ENCODE measurements at regions not wholly inside any gene's neighbourhood (a gene's known extent, or its start where the extent isn't known, plus 50 kb on each side); places are given as distances from the start of the nearest gene placed in this dataset.

DNA sequence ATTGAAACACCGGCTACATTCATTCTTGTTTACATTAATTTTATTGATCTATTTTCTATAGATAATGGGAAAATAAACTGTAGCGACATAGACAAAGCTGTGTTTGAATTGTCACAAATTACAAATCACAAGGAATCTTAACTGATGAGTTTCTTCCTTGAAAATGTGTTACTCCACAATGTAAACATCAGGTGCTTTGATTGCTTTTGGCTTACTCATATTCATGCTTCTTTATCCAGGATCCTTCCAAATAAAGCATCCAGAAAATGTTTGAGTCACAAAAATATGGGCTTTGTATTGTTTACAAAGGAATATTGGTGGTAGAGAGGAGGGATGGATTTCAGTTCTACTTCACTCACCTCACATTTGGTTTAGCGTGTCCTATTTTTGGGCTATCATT is 64.0 kb downstream of the BMP2 start:
- DNase-seq (no peak), ATAC-seq (replicated peaks) (no peak)
- Mint-ChIP-seq H3K9me3 (peaks cover 3 to 7% of the 10 kb centered on the region in 2 donors), H3K36me3 (ENCODE audit: insufficient read depth) (no peaks in the 10 kb centered on the region), H3K4me1 (ENCODE audit: low read depth in 2 of 2) (no peaks in the 10 kb centered on the region), H3K27ac (no peak overlapping the region), H3K27me3 (no peaks in the 10 kb centered on the region), H3K4me3 (no peak overlapping the region)

DNA sequence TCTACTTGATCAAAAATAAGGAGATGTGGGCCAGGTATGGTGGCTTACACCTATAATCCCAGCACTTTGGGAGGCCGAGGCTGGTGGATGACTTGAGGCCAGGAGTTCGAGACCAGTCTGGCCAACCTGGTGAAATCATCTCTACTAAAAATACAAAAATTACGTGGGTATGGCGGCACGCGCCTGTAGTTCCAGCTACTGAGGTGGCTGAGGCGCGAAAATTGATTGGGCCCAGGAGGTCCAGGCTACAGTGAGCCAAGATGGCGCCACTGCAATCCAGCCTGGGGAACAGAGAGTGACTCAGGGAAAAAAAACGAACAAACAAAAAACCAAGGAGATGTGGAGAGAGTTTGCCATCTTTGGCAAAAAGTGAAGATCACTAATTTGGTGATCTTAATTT is 65.3 kb downstream of the BMP2 start:
- Mint-ChIP-seq H3K4me1 (ENCODE audit: low read depth in 2 of 2) (no peaks in the 10 kb centered on the region), H3K9me3 (peaks cover 0 to 4% of the 10 kb centered on the region in 2 donors), H3K4me3 (no peak overlapping the region), H3K36me3 (ENCODE audit: insufficient read depth) (no peaks in the 10 kb centered on the region), H3K27ac (no peak overlapping the region), H3K27me3 (no peaks in the 10 kb centered on the region)
- ATAC-seq (replicated peaks) (no peak), DNase-seq (no peak)

DNA sequence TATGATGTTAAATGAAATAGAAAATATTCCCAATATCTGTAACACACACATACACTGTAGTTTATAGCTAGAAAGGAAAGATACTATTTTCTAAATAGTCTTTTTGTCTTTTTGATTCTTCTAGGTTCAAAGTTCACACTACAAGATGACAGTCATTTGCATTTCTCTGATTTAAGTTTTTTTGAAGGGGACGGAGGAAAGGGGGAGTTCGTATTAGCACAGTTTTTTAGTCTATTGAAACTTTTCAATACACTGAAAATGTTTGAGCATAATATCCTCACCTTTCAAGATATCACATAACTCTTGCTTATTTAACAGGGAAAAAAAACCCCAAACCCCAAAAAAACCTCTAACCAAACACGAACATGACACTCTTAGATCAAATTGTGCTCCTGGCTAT is 68.1 kb downstream of the BMP2 start:
- H3K36me3 Mint-ChIP-seq (ENCODE audit: insufficient read depth), result no peaks in the 10 kb centered on the region
- no peak for DNase-seq
- ATAC-seq (replicated peaks), result no peak
- no peak overlapping the region for H3K27ac Mint-ChIP-seq
- H3K4me1 Mint-ChIP-seq (ENCODE audit: low read depth in 2 of 2), result no peaks in the 10 kb centered on the region
- no peaks in the 10 kb centered on the region for H3K27me3 Mint-ChIP-seq
- peaks cover 0 to 2% of the 10 kb centered on the region in 2 donors for H3K9me3 Mint-ChIP-seq
- H3K4me3 Mint-ChIP-seq, result no peak overlapping the region

DNA sequence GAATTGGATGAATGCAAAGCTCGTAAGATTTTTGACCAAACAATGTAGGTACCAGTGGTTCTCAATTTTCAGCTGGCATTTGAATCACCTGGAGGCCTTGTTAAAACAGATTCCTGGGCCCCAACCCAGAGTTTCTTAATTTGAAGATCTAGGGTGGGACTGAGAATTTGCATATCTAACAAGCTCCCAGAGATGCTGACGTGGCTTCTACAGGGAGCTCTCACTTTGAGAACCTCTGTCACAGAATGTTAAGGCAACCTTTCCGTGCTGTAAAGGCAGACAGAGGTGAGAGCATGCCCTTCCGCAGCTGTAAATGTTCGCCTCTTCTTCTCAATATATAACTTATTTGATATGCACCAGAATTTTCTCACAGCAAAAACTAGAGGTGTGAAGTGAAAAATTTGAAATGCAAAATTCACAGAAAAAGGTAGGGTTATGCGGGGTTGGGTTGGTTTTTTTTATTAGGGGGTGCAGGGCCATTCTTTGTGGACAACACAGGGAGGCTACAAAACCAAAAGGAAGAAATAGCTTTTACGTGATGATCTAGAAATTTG is 69.4 kb downstream of the BMP2 start:
- H3K36me3 Mint-ChIP-seq (ENCODE audit: insufficient read depth), result no peaks in the 10 kb centered on the region
- no peaks in the 10 kb centered on the region for H3K27me3 Mint-ChIP-seq
- H3K9me3 Mint-ChIP-seq, result peaks cover 2 to 8% of the 10 kb centered on the region in 2 donors
- DNase-seq (no peak), ATAC-seq (replicated peaks) (no peak)
- no peaks in the 10 kb centered on the region for H3K4me1 Mint-ChIP-seq (ENCODE audit: low read depth in 2 of 2)
- no peak overlapping the region for H3K4me3 Mint-ChIP-seq
- H3K27ac Mint-ChIP-seq, result no peak overlapping the region

DNA sequence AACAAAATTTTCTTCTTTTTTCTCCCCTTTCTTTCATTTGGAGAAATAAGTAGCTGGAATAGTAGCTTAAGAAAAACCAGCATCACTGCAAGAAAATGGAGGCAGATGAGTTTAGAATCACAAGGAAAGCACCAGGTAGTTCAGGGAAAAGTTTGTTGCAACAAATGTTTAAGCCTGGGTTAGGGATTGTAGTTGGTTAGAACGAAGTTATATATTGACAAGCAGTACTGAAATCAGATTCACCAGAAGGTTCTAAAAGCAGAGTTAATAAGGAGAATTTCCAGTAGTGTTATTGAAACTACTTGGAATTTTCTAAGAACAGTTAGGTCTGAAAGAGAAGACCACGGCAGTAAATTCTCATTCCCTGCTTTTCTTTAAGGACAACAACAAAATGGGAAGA is 70.2 kb downstream of the BMP2 start:
- no peak for DNase-seq
- no peaks in the 10 kb centered on the region for H3K27me3 Mint-ChIP-seq

DNA sequence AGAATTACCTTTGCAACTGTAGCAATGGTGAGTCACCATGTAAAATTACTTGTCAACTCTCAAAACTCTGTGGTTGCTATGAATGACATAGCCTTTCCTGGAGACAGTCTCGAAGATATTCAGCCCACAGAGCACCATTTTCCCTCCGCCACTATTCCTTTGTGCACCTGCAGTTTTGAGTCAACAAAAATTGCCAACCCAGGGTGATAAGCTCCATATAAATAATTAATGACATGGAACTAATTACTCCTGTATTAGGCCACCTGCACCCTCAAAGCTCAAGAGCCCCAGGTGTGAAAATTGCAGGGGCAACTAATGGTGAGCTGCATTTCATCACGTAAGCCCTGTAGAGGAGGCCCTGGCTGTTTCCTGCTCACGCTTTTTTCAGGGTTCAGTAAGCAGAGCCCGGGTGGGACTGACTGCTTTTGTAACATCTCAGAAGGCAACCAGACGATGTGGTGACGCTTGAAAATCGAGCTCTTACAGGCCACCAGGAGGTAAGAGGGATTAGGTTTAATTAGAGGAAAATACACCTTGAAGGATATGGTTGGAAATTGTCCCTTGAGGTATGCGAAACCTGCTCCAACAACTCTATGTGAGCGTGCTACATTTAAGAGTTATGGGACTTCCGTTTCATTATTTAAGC is 70.8 kb downstream of the BMP2 start:
- no peak overlapping the region for H3K27ac Mint-ChIP-seq
- no peaks in the 10 kb centered on the region for H3K36me3 Mint-ChIP-seq (ENCODE audit: insufficient read depth)
- H3K4me1 Mint-ChIP-seq (ENCODE audit: low read depth in 2 of 2), result no peaks in the 10 kb centered on the region
- no peak overlapping the region for H3K4me3 Mint-ChIP-seq
- DNase-seq, result no peak
- no peaks in the 10 kb centered on the region for H3K27me3 Mint-ChIP-seq
- peaks cover 2 to 8% of the 10 kb centered on the region in 2 donors for H3K9me3 Mint-ChIP-seq
- no peak for ATAC-seq (replicated peaks)

More for the DNA sequence above, 70.2 kb downstream of the BMP2 start:
- no peaks in the 10 kb centered on the region for H3K4me1 Mint-ChIP-seq (ENCODE audit: low read depth in 2 of 2)
- peaks cover 2 to 8% of the 10 kb centered on the region in 2 donors for H3K9me3 Mint-ChIP-seq
- H3K36me3 Mint-ChIP-seq (ENCODE audit: insufficient read depth), result no peaks in the 10 kb centered on the region
- no peak for ATAC-seq (replicated peaks)
- H3K4me3 Mint-ChIP-seq, result no peak overlapping the region
- H3K27ac Mint-ChIP-seq, result no peak overlapping the region

DNA sequence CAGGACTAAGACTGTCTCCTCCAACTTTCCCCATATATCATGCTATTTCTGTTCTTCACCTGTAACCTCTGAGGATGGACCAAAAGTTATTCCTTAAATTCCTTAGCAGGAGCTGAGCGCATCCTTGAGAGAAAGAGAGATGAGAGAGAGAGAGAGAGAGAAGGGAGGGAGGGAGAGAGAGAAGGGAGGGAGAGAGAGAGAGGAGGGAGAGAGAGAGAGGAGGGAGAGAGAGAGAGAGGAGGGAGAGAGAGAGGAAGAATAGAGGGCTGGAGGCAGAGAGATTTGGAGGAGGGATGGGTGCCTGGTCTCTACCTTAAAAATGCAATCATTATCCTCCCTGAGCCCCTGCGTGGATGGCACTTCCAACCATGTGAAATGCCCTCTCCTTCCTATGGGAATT is 73.6 kb downstream of the BMP2 start:
- ATAC-seq (replicated peaks) (no peak), DNase-seq (no peak)
- Mint-ChIP-seq H3K36me3 (ENCODE audit: insufficient read depth) (no peaks in the 10 kb centered on the region), H3K4me1 (ENCODE audit: low read depth in 2 of 2) (no peaks in the 10 kb centered on the region), H3K9me3 (peaks cover 5 to 8% of the 10 kb centered on the region in 2 donors), H3K4me3 (no peak overlapping the region), H3K27me3 (no peaks in the 10 kb centered on the region), H3K27ac (no peak overlapping the region)

DNA sequence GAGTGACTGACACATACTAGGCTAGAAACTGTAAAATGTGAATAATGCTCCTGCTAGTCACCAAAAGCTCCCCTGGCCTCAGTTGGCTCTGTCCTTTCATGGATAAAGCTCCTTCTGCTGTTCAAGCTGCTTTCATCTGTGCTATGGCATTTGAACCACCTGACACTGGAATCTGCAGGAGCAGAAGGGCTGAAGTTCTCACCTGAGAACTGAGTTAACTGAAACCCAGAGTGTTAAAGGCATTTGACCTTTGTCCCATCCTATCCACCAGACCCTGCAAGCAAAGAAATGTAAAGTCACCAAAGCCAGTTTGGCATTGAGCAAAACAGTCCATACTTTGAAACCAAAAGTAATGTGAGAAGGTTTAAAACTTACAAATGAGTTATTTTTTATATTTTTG is 77.7 kb downstream of the BMP2 start:
- DNase-seq (no peak), ATAC-seq (replicated peaks) (no peak)
- no peak overlapping the region for H3K27ac Mint-ChIP-seq
- no peaks in the 10 kb centered on the region for H3K27me3 Mint-ChIP-seq
- H3K36me3 Mint-ChIP-seq (ENCODE audit: insufficient read depth), result no peaks in the 10 kb centered on the region
- peaks cover 8 to 11% of the 10 kb centered on the region in 2 donors for H3K9me3 Mint-ChIP-seq
- H3K4me1 Mint-ChIP-seq (ENCODE audit: low read depth in 2 of 2), result no peaks in the 10 kb centered on the region
- no peak overlapping the region for H3K4me3 Mint-ChIP-seq

DNA sequence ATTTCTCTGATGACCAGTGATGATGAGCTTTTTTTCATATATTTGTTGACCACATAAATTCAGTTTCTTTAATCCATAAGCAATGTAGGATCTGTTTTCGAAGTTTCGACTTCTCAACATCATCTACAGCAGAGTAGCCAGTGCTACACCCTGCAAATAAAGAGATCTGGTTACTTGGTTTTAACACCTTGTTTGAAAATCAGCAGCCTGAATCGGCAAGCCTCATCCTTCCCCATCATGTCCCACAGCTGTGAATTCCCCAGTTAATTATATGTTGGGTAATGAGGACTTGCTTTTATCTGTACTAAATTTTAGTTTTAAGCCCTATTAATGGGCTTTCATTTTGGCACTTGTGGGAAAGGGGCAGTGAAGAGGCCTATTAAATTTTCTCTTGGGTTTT is 80.6 kb downstream of the BMP2 start:
- H3K36me3 Mint-ChIP-seq (ENCODE audit: insufficient read depth), result no peaks in the 10 kb centered on the region
- no peak overlapping the region for H3K4me3 Mint-ChIP-seq
- peaks cover 0 to 9% of the 10 kb centered on the region in 2 donors for H3K9me3 Mint-ChIP-seq
- DNase-seq (no peak), ATAC-seq (replicated peaks) (no peak)
- no peak overlapping the region for H3K27ac Mint-ChIP-seq
- no peaks in the 10 kb centered on the region for H3K27me3 Mint-ChIP-seq
- no peaks in the 10 kb centered on the region for H3K4me1 Mint-ChIP-seq (ENCODE audit: low read depth in 2 of 2)

DNA sequence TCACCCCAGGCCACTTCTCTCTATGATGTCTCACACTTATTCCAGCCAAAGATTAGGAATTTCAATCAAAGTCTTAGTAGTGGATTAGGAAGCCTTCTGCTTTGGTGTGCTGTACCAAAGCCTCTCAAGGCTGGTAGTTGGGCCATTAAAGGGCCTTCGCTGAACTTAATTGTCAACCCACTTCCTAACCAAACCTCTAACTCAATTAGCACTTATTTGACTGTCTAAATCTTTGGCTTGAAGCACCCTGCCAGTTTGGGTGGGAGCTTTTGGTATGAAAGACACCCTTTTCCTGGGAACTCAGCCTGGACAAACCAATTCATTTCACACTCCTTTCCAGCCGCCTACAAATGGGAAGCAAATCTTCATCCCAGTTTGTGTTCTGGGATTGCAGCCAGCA is 81.5 kb downstream of the BMP2 start:
- Mint-ChIP-seq H3K4me1 (ENCODE audit: low read depth in 2 of 2) (no peaks in the 10 kb centered on the region), H3K27me3 (no peaks in the 10 kb centered on the region), H3K36me3 (ENCODE audit: insufficient read depth) (no peaks in the 10 kb centered on the region), H3K27ac (no peak overlapping the region), H3K9me3 (peaks cover 0 to 8% of the 10 kb centered on the region in 2 donors), H3K4me3 (no peak overlapping the region)
- DNase-seq (no peak), ATAC-seq (replicated peaks) (no peak)

DNA sequence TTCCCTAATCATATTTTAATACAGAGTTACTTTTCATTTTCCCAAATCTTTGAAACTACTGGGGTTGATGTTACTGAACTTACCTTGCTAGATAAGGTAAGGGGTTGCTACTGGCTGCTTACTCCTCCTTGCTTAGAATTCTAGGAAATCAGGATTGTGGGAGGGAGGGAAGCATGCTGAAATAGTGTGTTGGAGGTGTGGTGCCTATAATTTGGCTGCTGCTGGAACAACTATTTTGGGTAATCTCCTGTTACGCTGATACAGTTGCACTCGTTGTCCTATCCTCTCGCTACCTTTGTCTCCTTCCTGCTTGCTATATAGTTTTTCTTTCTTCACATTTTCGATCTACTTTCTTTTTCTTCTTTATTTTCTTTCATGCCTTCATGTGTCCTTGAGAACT is 83.7 kb downstream of the BMP2 start:
- ATAC-seq (replicated peaks), result no peak
- no peak for DNase-seq
- Mint-ChIP-seq H3K9me3 (peaks cover 0 to 8% of the 10 kb centered on the region in 2 donors), H3K4me1 (ENCODE audit: low read depth in 2 of 2) (no peaks in the 10 kb centered on the region), H3K27ac (no peak overlapping the region), H3K27me3 (no peaks in the 10 kb centered on the region), H3K4me3 (no peak overlapping the region), H3K36me3 (ENCODE audit: insufficient read depth) (no peaks in the 10 kb centered on the region)

DNA sequence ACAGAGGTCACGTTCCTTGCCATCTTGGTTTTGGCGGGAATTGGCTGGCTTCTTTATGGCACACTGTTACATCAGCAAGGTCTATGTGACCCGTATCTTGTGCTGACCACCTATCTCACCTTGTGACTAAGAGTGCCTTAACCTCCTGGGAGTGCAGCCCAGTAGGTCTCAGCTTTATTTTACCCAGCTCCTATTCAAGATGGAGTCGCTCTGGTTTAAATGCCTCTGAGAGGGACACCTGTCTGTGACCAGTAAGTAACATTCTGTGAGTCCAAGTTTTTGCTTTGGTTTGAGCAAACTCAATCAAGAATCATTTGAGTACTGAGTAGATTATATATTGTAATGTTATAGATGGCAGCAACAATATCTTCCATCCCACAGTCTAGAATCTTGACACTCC is 85.0 kb downstream of the BMP2 start:
- Mint-ChIP-seq H3K27ac (no peak overlapping the region), H3K4me1 (ENCODE audit: low read depth in 2 of 2) (no peaks in the 10 kb centered on the region), H3K36me3 (ENCODE audit: insufficient read depth) (no peaks in the 10 kb centered on the region), H3K9me3 (peaks cover 3% of the 10 kb centered on the region in 2 donors), H3K4me3 (no peak overlapping the region), H3K27me3 (no peaks in the 10 kb centered on the region)
- DNase-seq, result no peak
- ATAC-seq (replicated peaks), result no peak

DNA sequence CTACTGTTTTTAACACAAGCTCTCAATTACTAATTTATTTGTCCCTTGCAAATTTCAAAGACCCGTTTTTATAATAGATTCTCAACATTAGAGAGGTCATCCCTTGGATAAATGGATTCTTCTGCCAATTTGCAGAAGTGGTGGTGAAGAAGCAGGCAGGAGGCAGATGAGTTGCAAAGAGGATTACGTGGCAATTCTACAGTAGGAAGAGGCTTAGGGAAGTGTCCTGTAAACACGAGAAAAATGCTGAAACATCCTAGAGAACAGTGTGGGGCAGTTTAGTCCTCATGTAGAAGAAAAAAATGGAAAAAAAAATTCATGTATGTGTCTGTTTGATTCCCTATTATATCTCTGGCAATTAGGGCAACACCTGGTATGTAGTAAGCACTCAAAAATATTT is 87.6 kb downstream of the BMP2 start:
- Mint-ChIP-seq H3K4me1 (ENCODE audit: low read depth in 2 of 2) (no peaks in the 10 kb centered on the region), H3K27ac (no peak overlapping the region), H3K4me3 (no peak overlapping the region), H3K9me3 (peaks cover 5 to 7% of the 10 kb centered on the region in 2 donors), H3K36me3 (ENCODE audit: insufficient read depth) (no peaks in the 10 kb centered on the region), H3K27me3 (no peaks in the 10 kb centered on the region)
- DNase-seq (no peak), ATAC-seq (replicated peaks) (no peak)

DNA sequence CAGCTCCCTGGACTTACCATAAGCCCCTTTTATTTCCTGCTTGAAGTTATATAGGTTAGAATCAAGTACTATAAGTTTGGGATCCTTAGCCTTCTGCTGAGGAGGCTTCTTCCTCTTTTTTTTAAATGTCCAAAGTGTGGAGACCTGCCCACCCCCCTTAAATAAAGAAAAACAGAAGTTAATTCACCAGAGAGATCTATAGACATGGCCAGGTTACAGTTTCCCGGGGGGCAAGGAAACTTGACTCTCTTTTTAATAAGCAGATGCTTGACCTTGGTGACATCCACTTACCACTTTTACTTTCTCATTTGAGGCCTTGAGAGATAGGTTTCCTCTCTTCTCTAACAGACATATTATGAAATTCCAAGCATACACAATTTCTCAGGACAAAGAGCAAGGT is 88.3 kb downstream of the BMP2 start:
- Mint-ChIP-seq H3K27ac (no peak overlapping the region), H3K4me3 (no peak overlapping the region), H3K4me1 (ENCODE audit: low read depth in 2 of 2) (no peaks in the 10 kb centered on the region), H3K9me3 (peaks cover 5 to 7% of the 10 kb centered on the region in 2 donors), H3K27me3 (no peaks in the 10 kb centered on the region), H3K36me3 (ENCODE audit: insufficient read depth) (no peaks in the 10 kb centered on the region)
- DNase-seq (no peak), ATAC-seq (replicated peaks) (no peak)

All from effector memory CD8-positive, alpha-beta T cell (primary cell).